PC-9 (cell line): ENCODE measurements at regions not wholly inside any gene's neighbourhood (a gene's known extent, or its start where the extent isn't known, plus 50 kb on each side); places are given as distances from the start of the nearest gene placed in this dataset.

Experiments used
- EZH2 ChIP-seq: fragments of 200-600 bp; sonication (generic); IDR thresholded peaks from 2 replicates; pipeline ENCODE4 v1.8.0; 2017; ENCODE audit warnings: antibody characterized with exemption, low read depth
- TF ChIP-seq, protein P1 (sequence below): fragments of 200-600 bp; sonication (generic); conservative IDR thresholded peaks from 2 replicates; pipeline ENCODE4 v1.6.1; 2017; ENCODE audit warnings: mixed run types, antibody characterized with exemption, mild to moderate bottlenecking, moderate library complexity

DNA sequence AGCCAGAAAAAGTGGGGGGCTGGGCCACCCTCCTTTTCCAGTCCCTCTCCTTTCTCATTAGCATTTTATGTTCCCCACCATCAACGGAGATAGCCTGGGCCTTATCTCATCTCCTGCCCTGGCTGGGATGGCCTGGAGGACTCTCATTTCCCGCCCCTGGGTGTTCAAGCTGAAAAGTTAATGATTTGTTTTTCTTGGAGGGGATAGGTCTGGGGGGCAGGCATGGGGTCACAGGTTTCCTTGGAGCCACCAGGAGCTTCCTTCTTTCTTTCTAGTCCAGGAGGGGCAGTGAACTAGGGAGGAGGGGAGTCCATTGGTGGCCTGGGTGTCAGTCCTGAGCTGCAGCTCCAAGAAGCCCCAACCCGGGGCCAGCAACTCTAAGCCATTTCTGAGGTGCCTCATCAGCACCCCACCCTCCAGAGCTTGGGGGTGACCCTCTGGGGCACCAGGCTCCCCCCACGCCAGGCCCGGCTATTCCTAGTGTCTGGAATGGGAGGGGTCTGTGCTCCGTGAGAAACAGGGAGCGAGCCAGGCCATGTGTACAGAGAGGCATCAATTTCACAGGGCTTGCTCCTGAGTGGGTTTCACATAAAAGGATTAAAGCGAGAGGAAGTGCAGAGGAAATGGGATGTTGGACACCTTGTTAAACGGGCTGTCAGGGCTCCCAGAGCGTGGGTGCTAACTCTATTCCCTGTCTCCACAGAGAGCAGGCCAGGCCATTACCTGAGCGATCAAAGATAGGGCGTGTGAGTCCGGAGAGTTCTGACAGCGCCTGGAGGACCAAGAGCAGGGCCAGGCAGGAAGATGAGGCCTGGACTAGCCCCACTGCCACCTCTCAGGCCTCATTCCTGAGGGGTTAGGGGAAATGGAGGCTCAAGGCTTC, 90.6 kb upstream of the LHX1 start:
- TF ChIP-seq, protein P1, sequence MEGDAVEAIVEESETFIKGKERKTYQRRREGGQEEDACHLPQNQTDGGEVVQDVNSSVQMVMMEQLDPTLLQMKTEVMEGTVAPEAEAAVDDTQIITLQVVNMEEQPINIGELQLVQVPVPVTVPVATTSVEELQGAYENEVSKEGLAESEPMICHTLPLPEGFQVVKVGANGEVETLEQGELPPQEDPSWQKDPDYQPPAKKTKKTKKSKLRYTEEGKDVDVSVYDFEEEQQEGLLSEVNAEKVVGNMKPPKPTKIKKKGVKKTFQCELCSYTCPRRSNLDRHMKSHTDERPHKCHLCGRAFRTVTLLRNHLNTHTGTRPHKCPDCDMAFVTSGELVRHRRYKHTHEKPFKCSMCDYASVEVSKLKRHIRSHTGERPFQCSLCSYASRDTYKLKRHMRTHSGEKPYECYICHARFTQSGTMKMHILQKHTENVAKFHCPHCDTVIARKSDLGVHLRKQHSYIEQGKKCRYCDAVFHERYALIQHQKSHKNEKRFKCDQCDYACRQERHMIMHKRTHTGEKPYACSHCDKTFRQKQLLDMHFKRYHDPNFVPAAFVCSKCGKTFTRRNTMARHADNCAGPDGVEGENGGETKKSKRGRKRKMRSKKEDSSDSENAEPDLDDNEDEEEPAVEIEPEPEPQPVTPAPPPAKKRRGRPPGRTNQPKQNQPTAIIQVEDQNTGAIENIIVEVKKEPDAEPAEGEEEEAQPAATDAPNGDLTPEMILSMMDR: no peak
- no peak for TF ChIP-seq EZH2
